H1 (cell line): ENCODE measurements at regions not wholly inside any gene's neighbourhood (a gene's known extent, or its start where the extent isn't known, plus 50 kb on each side); places are given as distances from the start of the nearest gene placed in this dataset.
A peak's percentile ranks its signal among the peaks of the same experiment; 100 is the strongest.

Experiments
- CTCF ChIA-PET: fragments of 300-600 bp; sonication (Branson Sonifier 250); formaldehyde crosslinking; loops from one replicate; lab custom pipeline; 2021; ENCODE audit not compliant: partially characterized antibody; lab: Charles Lee
- POLR2A ChIA-PET: fragments of 300-600 bp; sonication (Branson Sonifier 250); formaldehyde crosslinking; loops from one replicate; lab custom pipeline; 2021; ENCODE audit warnings: inconsistent platforms; ENCODE audit not compliant: partially characterized antibody; lab: Charles Lee
- DNase-seq, 2 experiments: peaks; one replicate each; pipeline versions ENCODE4 v3.0.0 to v3.0.0-alpha.2; 2010 to 2022; ENCODE audit warnings: low spot score in 2 of 2, low read depth in 1 of 2, mixed read lengths in 1 of 2
- FAIRE-seq: peaks from 2 replicates; lab custom pipeline; 2011; peaks lifted over from hg19 to GRCh38; lab: Jason Lieb, UNC
- H2AFZ ChIP-seq: 2 replicates; pipeline ENCODE4 v1.8.1; 2012; ENCODE audit warnings: low read length, inconsistent platforms
- H2AK5ac ChIP-seq: 2 replicates; pipeline ENCODE4 v1.6.1; 2013; ENCODE audit warnings: low read depth, low read length
- H2BK120ac ChIP-seq: replicated peaks from 2 replicates; pipeline ENCODE3; 2013; ENCODE audit warnings: low read depth, low read length, inconsistent platforms
- H2BK12ac ChIP-seq: 2 replicates; pipeline ENCODE4 v1.6.1; 2013; ENCODE audit warnings: low read depth, low read length
- H2BK15ac ChIP-seq: 2 replicates; pipeline ENCODE4 v1.6.1; 2013; ENCODE audit warnings: low read length
- H2BK20ac ChIP-seq: 2 replicates; pipeline ENCODE4 v1.6.1; 2013; ENCODE audit warnings: low read length
- H2BK5ac ChIP-seq: 2 replicates; pipeline ENCODE4 v1.6.1; 2013; ENCODE audit warnings: low read depth, low read length
- H3K14ac ChIP-seq: 2 replicates; pipeline ENCODE4 v1.6.1; 2013; ENCODE audit warnings: inconsistent platforms; ENCODE audit not compliant: insufficient read length
- H3K18ac ChIP-seq: 2 replicates; pipeline ENCODE4 v1.6.1; 2013; ENCODE audit warnings: low read length; ENCODE audit errors: extremely low read depth
- H3K23ac ChIP-seq: 2 replicates; pipeline ENCODE4 v1.6.1; 2013; ENCODE audit warnings: inconsistent platforms; ENCODE audit not compliant: insufficient read length
- H3K23me2 ChIP-seq: 2 replicates; pipeline ENCODE4 v1.6.1; 2013; ENCODE audit warnings: low read depth, low read length
- H3K27ac ChIP-seq: 2 replicates; pipeline ENCODE4 v1.6.1; 2011; ENCODE audit warnings: low read depth, low read length, inconsistent platforms
- H3K27me3 ChIP-seq, 4 experiments: replicated peaks in 1 of 4; 1 replicate in 1 of 4; 2 replicates in 3 of 4; pipeline versions ENCODE4 v1.6.1 to v1.8.1; 2011 to 2013; ENCODE audit warnings: low read length in 3 of 4, mild to moderate bottlenecking in 3 of 4, inconsistent platforms in 2 of 4, mixed read lengths in 2 of 4, moderate library complexity in 1 of 4; ENCODE audit not compliant: control insufficient read depth in 3 of 4, insufficient read depth in 3 of 4; ENCODE audit errors: extremely low read depth in 1 of 4
- H3K36me3 ChIP-seq, 4 experiments: 2 replicates each; pipeline versions ENCODE4 v1.6.1 to v1.8.1; 2011 to 2013; ENCODE audit warnings: mild to moderate bottlenecking in 4 of 4, low read length in 3 of 4, moderate library complexity in 2 of 4, control low read depth in 1 of 4, inconsistent platforms in 1 of 4; ENCODE audit not compliant: insufficient read depth in 4 of 4, control insufficient read depth in 2 of 4
- H3K4ac ChIP-seq: replicated peaks from 2 replicates; pipeline ENCODE3; 2013; ENCODE audit warnings: low read length, low read depth, mixed read lengths, inconsistent platforms; ENCODE audit not compliant: insufficient read length
- H3K4me1 ChIP-seq, 4 experiments: replicated peaks in 1 of 4; 1 replicate in 1 of 4; 2 replicates in 3 of 4; pipeline versions ENCODE4 v1.6.1 to v1.8.1; 2011 to 2013; ENCODE audit warnings: low read length in 3 of 4, inconsistent platforms in 2 of 4, mixed read lengths in 1 of 4; ENCODE audit not compliant: insufficient read depth in 4 of 4, control insufficient read depth in 3 of 4
- H3K4me2 ChIP-seq, 2 experiments: 2 replicates each; pipeline versions ENCODE4 v1.6.1 to v1.8.1; 2011 to 2013; ENCODE audit warnings: low read depth in 2 of 2, low read length in 2 of 2, control low read depth in 1 of 2, inconsistent platforms in 1 of 2, mild to moderate bottlenecking in 1 of 2; ENCODE audit not compliant: insufficient read depth in 1 of 2
- H3K4me3 ChIP-seq, 4 experiments: fragments of 200-600, 300-600 bp in 1 of 4; sonication (generic), shearing (Covaris generic), sonication (Bioruptor Twin) in 1 of 4; 2 replicates each; pipeline versions ENCODE4 v1.5.1 to v1.8.1; 2011 to 2016; ENCODE audit warnings: low read length in 4 of 4, low read depth in 3 of 4, control low read depth in 2 of 4, inconsistent platforms in 2 of 4, mild to moderate bottlenecking in 2 of 4, mixed read lengths in 1 of 4, moderate library complexity in 1 of 4; ENCODE audit not compliant: insufficient read depth in 2 of 4; ENCODE audit errors: extremely low read depth in 1 of 4
- H3K56ac ChIP-seq: replicated peaks from 2 replicates; pipeline ENCODE3; 2013; ENCODE audit warnings: low read depth, mild to moderate bottlenecking, mixed read lengths, low read length, inconsistent platforms; ENCODE audit not compliant: insufficient read length
- H3K79me1 ChIP-seq: 2 replicates; pipeline ENCODE4 v1.6.1; 2013; ENCODE audit warnings: low read depth, low read length, control low read depth
- H3K79me2 ChIP-seq, 2 experiments: 2 replicates each; pipeline versions ENCODE4 v1.6.1 to v1.8.1; 2012 to 2013; ENCODE audit warnings: low read length in 2 of 2, mild to moderate bottlenecking in 2 of 2, inconsistent platforms in 1 of 2; ENCODE audit not compliant: insufficient read depth in 2 of 2, control insufficient read depth in 1 of 2
- H3K9ac ChIP-seq, 4 experiments: replicated peaks in 1 of 4; 1 replicate in 1 of 4; 2 replicates in 3 of 4; pipeline versions ENCODE4 v1.6.1 to v1.8.1; 2011 to 2013; ENCODE audit warnings: low read depth in 3 of 4, low read length in 3 of 4, control low read depth in 2 of 4, mild to moderate bottlenecking in 2 of 4, moderate library complexity in 2 of 4, inconsistent platforms in 1 of 4; ENCODE audit errors: extremely low read depth in 1 of 4
- H3K9me3 ChIP-seq, 2 experiments: 2 replicates each; pipeline versions ENCODE4 v1.6.1 to v1.8.1; 2012 to 2013; ENCODE audit warnings: mild to moderate bottlenecking in 2 of 2, moderate library complexity in 2 of 2, control low read depth in 1 of 2, inconsistent platforms in 1 of 2, low read depth in 1 of 2, low read length in 1 of 2, mixed read lengths in 1 of 2; ENCODE audit not compliant: insufficient read depth in 2 of 2
- H4K20me1 ChIP-seq, 2 experiments: replicated peaks in 1 of 2; 2 replicates each; pipeline versions ENCODE3 to v1.8.1; 2011 to 2013; ENCODE audit warnings: inconsistent platforms in 2 of 2, low read length in 2 of 2, mild to moderate bottlenecking in 1 of 2; ENCODE audit not compliant: insufficient read depth in 2 of 2, control insufficient read depth in 1 of 2
- H4K5ac ChIP-seq: 2 replicates; pipeline ENCODE4 v1.6.1; 2013; ENCODE audit warnings: low read length, low read depth, mixed read lengths, inconsistent platforms; ENCODE audit not compliant: insufficient read length
- H4K8ac ChIP-seq: 2 replicates; pipeline ENCODE4 v1.8.0; 2013; ENCODE audit warnings: mild to moderate bottlenecking, moderate library complexity, low read length, inconsistent platforms; ENCODE audit not compliant: insufficient read depth; ENCODE audit errors: extremely low read depth
- H4K91ac ChIP-seq: replicated peaks from 2 replicates; pipeline ENCODE3; 2013; ENCODE audit warnings: low read length, mixed read lengths, inconsistent platforms; ENCODE audit not compliant: insufficient read length
- ATF3 ChIP-seq: IDR thresholded peaks from 2 replicates; pipeline ENCODE4 v1.6.1; 2011; ENCODE audit warnings: low read depth, mild to moderate bottlenecking, low read length; ENCODE audit not compliant: insufficient read depth
- BACH1 ChIP-seq: IDR thresholded peaks from 2 replicates; pipeline ENCODE4 v1.6.1; 2012; ENCODE audit warnings: low read length, improper control_type of control experiment
- KDM1A ChIP-seq: fragments of 200-600, 300-600 bp; sonication (generic); IDR thresholded peaks from 2 replicates; pipeline ENCODE4 v1.7.1; 2016; ENCODE audit warnings: mild to moderate bottlenecking, low read length, borderline replicate concordance
- RFX5 ChIP-seq: IDR thresholded peaks from 2 replicates; pipeline ENCODE4 v1.6.1; 2011; ENCODE audit warnings: low read depth, low read length, improper control_type of control experiment, borderline replicate concordance
- SAP30 ChIP-seq: fragments of 300-600 bp; sonication (generic); IDR thresholded peaks from 2 replicates; pipeline ENCODE4 v1.7.1; 2012; ENCODE audit warnings: low read length, moderate library complexity, mild to moderate bottlenecking, inconsistent platforms; ENCODE audit not compliant: insufficient read depth, insufficient replicate concordance
- TAF7 ChIP-seq: optimal IDR thresholded peaks from 2 replicates; pipeline ENCODE3; 2011; ENCODE audit warnings: low read depth, mild to moderate bottlenecking, inconsistent platforms, low read length, moderate library complexity, borderline replicate concordance
- WGBS, 2 experiments: shearing (Covaris generic) in 1 of 2; methylation state at CpG; one replicate each; pipeline versions ENCODE4 v1.1.6 to v1.1.7; 2013 to 2015; ENCODE audit warnings: low lambda C conversion rate in 2 of 2, mixed read lengths in 2 of 2, inconsistent platforms in 1 of 2, low coverage in 1 of 2, missing lambda C conversion rate in 1 of 2; ENCODE audit not compliant: insufficient replicate concordance in 2 of 2, insufficient coverage in 1 of 2, insufficient read length in 1 of 2; ENCODE audit errors: extremely low coverage in 1 of 2, missing lambda C conversion rate in 1 of 2; 5-methylcytosine and 5-hydroxymethylcytosine counted together
- TF ChIP-seq, protein P1 (sequence below): IDR thresholded peaks from 2 replicates; pipeline ENCODE4 v1.6.1; 2012; ENCODE audit warnings: inconsistent platforms

DNA sequence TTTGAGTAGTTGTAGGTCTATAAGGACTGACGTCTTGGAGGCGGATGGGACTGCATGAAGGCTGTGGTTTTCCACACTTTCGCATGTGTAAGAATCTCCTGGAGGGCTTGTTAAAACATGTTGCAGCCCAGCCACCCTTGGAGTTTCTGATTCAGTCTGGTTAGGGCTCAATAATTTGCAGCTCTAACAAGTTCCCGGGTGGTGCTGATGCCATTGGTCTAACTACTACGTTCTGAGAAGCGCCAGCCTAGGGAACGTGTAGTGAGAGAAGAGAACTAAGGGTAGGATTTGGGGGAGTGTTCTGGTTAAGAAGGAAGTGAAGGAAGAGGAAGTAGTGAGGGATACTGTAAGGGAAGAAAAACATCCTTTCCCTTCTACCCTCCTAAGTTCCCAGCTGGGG, 138.9 kb downstream of the LARP7 start:
- H3K18ac ChIP-seq = peak overlapping the region; percentile 7; the same call in 1 of the 2 replicates
- H3K27me3 ChIP-seq = no peaks in the 10 kb centered on the region
- no peak overlapping the region for H4K5ac ChIP-seq
- no peaks in the 10 kb centered on the region for H4K20me1 ChIP-seq
- H2AK5ac ChIP-seq = no peak overlapping the region
- no peak overlapping the region for H3K4me2 ChIP-seq
- H2BK12ac ChIP-seq = no peak overlapping the region
- no peak overlapping the region for H2BK5ac ChIP-seq
- no peak overlapping the region for H3K4ac ChIP-seq
- no peaks in the 10 kb centered on the region for H3K79me1 ChIP-seq
- H3K4me3 ChIP-seq = no peak overlapping the region
- no peaks in the 10 kb centered on the region for H3K23me2 ChIP-seq
- H2BK20ac ChIP-seq = no peak overlapping the region
- no peak overlapping the region for H4K8ac ChIP-seq
- TF ChIP-seq TAF7 (no peak), ATF3 (no peak), BACH1 (no peak), RFX5 (no peak), KDM1A (no peak), SAP30 (no peak)
- TF ChIP-seq, protein P1, sequence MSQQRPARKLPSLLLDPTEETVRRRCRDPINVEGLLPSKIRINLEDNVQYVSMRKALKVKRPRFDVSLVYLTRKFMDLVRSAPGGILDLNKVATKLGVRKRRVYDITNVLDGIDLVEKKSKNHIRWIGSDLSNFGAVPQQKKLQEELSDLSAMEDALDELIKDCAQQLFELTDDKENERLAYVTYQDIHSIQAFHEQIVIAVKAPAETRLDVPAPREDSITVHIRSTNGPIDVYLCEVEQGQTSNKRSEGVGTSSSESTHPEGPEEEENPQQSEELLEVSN = no peak
- no peak overlapping the region for H2AFZ ChIP-seq
- H3K36me3 ChIP-seq = no peaks in the 10 kb centered on the region
- 86% methylated on average over 7 of the region's 7 CpGs; no CpG with 5 or more reads in 1 of the 2 experiments for WGBS, 2 experiments
- peaks cover 0 to 4% (median 2%) of the 10 kb centered on the region in 4 experiments; a peak in 3 of 7 replicates for H3K4me1 ChIP-seq
- H3K56ac ChIP-seq = no peak overlapping the region
- CTCF ChIA-PET = interaction anchor here (0.6 to 3.5 kb wide), 11 partner anchors 10 to 176 kb away, joined by 3 to 42 read pairs (median 4); partner anchors contain the start of gene LARP7
- H3K9ac ChIP-seq = no peak overlapping the region
- no peak overlapping the region for H2BK120ac ChIP-seq
- H3K79me2 ChIP-seq = peaks cover 0 to 3% of the 10 kb centered on the region in 2 experiments; a peak in 1 of 4 replicates
- no peak overlapping the region for H3K23ac ChIP-seq
- H3K9me3 ChIP-seq = no peaks in the 10 kb centered on the region
- FAIRE-seq (no peak), DNase-seq (no peak)
- POLR2A ChIA-PET = interaction anchor here (0.7 to 5.1 kb wide), 7 partner anchors 8 to 134 kb away, joined by 3 to 31 read pairs (median 3); no protein-coding TSS in a partner anchor
- no peak overlapping the region for H2BK15ac ChIP-seq
- H3K14ac ChIP-seq = no peak overlapping the region
- H3K27ac ChIP-seq = no peak overlapping the region
- no peak overlapping the region for H4K91ac ChIP-seq
